Sigmoid colon (tissue), 6 donors: ENCODE measurements at regions not wholly inside any gene's neighbourhood (a gene's known extent, or its start where the extent isn't known, plus 50 kb on each side); places are given as distances from the start of the nearest gene placed in this dataset.
A peak's percentile ranks its signal among the peaks of the same experiment; 100 is the strongest.

Source experiments
- DNase-seq: peaks from one replicate; pipeline ENCODE4 v3.0.0-alpha.2; 2019
- H3K27ac ChIP-seq, 4 donors: fragments of 200-600 bp; sonication (generic); one replicate each; pipeline ENCODE4 v1.5.1; 2016 to 2019; ENCODE audit warnings: mild to moderate bottlenecking in 1 of 4
- H3K27me3 ChIP-seq, 3 donors: fragments of 200-600 bp; sonication (generic); one replicate each; pipeline ENCODE4 v1.5.1; 2019; ENCODE audit warnings: mild to moderate bottlenecking in 1 of 3
- H3K36me3 ChIP-seq, 4 donors: fragments of 200-600 bp; sonication (generic); one replicate each; pipeline ENCODE4 v1.5.1; 2016 to 2019
- H3K4me1 ChIP-seq, 4 donors: fragments of 200-600 bp; sonication (generic); one replicate each; pipeline ENCODE4 v1.5.1; 2017 to 2019
- H3K4me3 ChIP-seq, 4 donors: fragments of 200-600 bp; sonication (generic); one replicate each; pipeline ENCODE4 v1.5.1; 2017 to 2019; ENCODE audit warnings: mild to moderate bottlenecking in 2 of 4, moderate library complexity in 1 of 4
- H3K9me3 ChIP-seq, 4 donors: fragments of 200-600 bp in 3 of 4; sonication (generic) in 3 of 4; one replicate each; pipeline versions ENCODE4 v1.5.1 to v1.6.1; 2013 to 2019
- EP300 ChIP-seq, 4 donors: sonication (generic); formaldehyde crosslinking; IDR thresholded peaks; one replicate each; pipeline ENCODE4 v1.6.1; 2017; ENCODE audit warnings: antibody characterized with exemption in 4 of 4
- POLR2A ChIP-seq, 2 donors: fragments of 450-650 bp; IDR thresholded peaks; one replicate each; pipeline ENCODE4 v1.6.1; 2016; ENCODE audit warnings: antibody characterized with exemption in 2 of 2, mild to moderate bottlenecking in 2 of 2, moderate library complexity in 2 of 2
- POLR2AphosphoS5 ChIP-seq, 4 donors: sonication (generic); formaldehyde crosslinking; IDR thresholded peaks; one replicate each; pipeline ENCODE4 v1.6.1; 2017; ENCODE audit warnings: antibody characterized with exemption in 4 of 4
- WGBS, 2 donors: extraction: QIAGEN DNeasy Blood & Tissue Kit; methylation state at CpG; one replicate each; pipeline ENCODE4 v1.1.7; 2013; 5-methylcytosine and 5-hydroxymethylcytosine counted together
- intact Hi-C: fragments of 100-400 bp; cut with DNase I; formaldehyde crosslinking; loops from one replicate; pipeline ENCODE4 v1.15.1; 2023
- TF ChIP-seq, protein P1 (sequence below), 4 experiments: fragments of 450-650 bp in 3 of 4; fragments of 200-600 bp in 1 of 4; IDR thresholded peaks; one replicate each; pipeline ENCODE4 v1.5.1; 2016 to 2019; ENCODE audit warnings: antibody characterized with exemption in 4 of 4, mild to moderate bottlenecking in 3 of 4, moderate library complexity in 2 of 4
- donor health status: healthy with polysubstance abuse.
- donor health status: healthy.

DNA sequence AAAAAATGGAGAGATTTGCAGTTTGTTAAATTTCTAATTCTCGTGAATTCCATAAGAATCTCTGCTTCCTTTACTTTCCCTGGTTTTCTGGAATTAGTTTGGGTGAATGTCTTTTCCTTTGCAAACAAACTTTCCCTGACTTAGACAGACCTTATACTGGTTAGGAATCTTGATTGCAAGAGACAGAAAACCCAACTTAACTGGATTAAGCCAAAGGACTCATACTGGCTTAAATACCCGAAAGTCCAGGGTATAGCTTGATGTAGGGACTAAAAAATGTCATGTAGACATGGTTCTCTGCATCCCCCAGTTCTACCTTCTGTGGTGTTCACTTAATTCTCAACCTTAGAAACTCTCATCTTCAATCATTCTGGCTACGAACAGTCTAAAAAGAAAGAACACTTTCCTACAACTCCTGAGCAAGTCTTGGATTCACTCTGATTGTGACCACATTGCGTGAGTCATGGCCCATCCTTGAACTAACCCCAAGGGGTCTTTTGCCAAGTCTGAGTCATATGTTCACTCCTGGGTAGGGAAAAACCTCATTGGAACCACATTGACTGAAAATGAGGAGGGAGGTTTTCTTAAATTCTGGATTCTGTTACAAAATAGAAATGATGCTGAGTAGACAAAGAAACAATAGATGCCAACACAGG lies 136.0 kb upstream of the DAZL start:
- peaks cover 0 to 3% (median 0%) of the 10 kb centered on the region in 4 donors for H3K9me3 ChIP-seq
- H3K4me3 ChIP-seq = no peak overlapping the region
- DNase-seq = peak; percentile 69
- no peaks in the 10 kb centered on the region for H3K27me3 ChIP-seq
- TF ChIP-seq, protein P1, sequence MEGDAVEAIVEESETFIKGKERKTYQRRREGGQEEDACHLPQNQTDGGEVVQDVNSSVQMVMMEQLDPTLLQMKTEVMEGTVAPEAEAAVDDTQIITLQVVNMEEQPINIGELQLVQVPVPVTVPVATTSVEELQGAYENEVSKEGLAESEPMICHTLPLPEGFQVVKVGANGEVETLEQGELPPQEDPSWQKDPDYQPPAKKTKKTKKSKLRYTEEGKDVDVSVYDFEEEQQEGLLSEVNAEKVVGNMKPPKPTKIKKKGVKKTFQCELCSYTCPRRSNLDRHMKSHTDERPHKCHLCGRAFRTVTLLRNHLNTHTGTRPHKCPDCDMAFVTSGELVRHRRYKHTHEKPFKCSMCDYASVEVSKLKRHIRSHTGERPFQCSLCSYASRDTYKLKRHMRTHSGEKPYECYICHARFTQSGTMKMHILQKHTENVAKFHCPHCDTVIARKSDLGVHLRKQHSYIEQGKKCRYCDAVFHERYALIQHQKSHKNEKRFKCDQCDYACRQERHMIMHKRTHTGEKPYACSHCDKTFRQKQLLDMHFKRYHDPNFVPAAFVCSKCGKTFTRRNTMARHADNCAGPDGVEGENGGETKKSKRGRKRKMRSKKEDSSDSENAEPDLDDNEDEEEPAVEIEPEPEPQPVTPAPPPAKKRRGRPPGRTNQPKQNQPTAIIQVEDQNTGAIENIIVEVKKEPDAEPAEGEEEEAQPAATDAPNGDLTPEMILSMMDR (IDR thresholded peaks at IDR 0.05) = no peak
- TF ChIP-seq POLR2AphosphoS5 (IDR thresholded peaks at IDR 0.05) = peak in 1 of 4 donors; percentile 7
- intact Hi-C loops = no loop called here
- H3K4me1 ChIP-seq = no peaks in the 10 kb centered on the region
- no peak overlapping the region for H3K27ac ChIP-seq
- 78 to 83% methylated on average over 4 of the region's 4 CpGs for WGBS, 2 donors
- H3K36me3 ChIP-seq = no peaks in the 10 kb centered on the region

DNA sequence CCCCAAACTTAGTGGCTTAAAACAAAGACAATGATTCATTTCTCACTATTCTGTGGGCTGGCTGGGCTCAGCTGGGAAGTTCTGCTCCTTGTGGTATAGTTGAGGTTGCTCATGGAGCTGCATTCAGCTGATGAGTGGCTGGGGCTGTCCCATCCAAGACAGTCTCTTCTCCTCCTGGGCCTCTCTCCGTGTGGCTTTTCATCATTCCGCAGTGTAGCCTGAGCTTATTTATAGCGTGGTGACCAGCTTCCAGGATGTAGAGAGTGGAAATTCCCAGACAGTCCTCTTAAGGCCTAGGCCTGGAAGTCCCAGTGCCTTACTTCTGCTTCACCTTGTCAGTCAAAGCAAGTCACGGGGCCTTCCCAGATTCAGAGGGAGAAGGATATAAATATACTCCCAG lies 136.7 kb upstream of the DAZL start:
- intact Hi-C loops = no loop called here
- no peaks in the 10 kb centered on the region for H3K36me3 ChIP-seq
- H3K4me1 ChIP-seq = no peaks in the 10 kb centered on the region
- WGBS, 2 donors = 82 to 85% methylated on average over 4 of the region's 4 CpGs
- TF ChIP-seq POLR2A (IDR thresholded peaks at IDR 0.05) (no peak), EP300 (IDR thresholded peaks at IDR 0.05) (no peak), POLR2AphosphoS5 (IDR thresholded peaks at IDR 0.05) (no peak)
- TF ChIP-seq, protein P1 (IDR thresholded peaks at IDR 0.05) = no peak
- no peak overlapping the region for H3K27ac ChIP-seq
- DNase-seq = no peak
- peaks cover 0 to 3% (median 0%) of the 10 kb centered on the region in 4 donors for H3K9me3 ChIP-seq
- no peak overlapping the region for H3K4me3 ChIP-seq
- no peaks in the 10 kb centered on the region for H3K27me3 ChIP-seq

DNA sequence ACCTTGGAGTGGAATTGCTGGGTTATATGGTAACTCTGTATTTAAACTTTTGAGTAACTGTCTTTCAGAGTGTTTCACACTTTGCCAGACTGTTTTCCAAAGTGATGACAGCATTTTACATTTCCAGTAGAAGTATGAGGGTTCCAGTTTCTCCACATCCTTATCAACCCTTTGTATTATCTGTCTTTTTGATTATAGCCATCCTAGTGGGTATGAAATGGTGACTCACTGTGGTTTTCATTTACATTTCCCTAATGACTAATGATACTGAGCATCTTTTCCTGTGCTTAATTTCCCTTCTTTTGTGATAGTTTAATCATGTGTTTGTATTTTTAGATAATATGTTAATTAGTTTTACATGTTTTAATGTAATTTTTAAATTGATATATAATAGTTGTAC lies 138.1 kb upstream of the DAZL start:
- no peak for DNase-seq
- intact Hi-C loops = no loop called here
- H3K9me3 ChIP-seq = peaks cover 0 to 3% (median 0%) of the 10 kb centered on the region in 4 donors

DNA sequence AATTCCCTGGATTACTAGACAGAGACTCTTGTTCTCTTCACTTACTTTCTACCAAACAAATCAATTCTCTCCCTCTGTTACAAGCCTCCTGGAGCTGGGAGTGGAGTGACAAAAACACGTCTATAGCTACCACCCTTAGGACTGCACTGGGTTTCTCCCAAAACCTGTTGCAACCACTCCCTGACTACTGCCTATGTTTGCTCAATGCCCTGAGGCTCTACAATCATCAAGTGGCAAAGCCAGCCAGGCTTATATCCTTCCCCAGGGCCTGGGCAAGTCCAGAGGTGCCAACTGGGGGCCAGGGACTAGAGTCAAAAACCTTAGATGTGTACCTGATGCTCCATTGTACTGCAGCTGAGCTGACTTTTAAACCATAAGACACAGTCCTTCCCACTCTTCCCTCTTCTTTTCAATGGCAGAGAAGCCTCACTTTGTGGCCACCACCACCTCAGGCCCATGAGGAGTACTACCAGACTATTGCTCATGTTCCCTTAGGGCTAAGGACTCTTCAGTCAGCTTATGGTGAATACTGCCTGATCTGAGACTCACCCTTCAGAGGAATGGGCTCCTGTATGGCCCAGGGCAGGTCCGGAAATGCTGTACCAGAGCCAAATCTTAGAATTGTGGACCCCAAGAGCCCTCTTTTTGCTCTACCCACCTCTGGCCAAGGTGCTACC lies 125.4 kb upstream of the PLCL2 start:
- Histone ChIP-seq H3K4me1 (no peaks in the 10 kb centered on the region), H3K36me3 (no peaks in the 10 kb centered on the region), H3K9me3 (no peaks in the 10 kb centered on the region), H3K27ac (no peak overlapping the region), H3K4me3 (no peak overlapping the region), H3K27me3 (no peaks in the 10 kb centered on the region)
- TF ChIP-seq, protein P1 (IDR thresholded peaks at IDR 0.05) = no peak
- TF ChIP-seq EP300 (IDR thresholded peaks at IDR 0.05) = no peak
- TF ChIP-seq POLR2AphosphoS5 (IDR thresholded peaks at IDR 0.05) = no peak
- no peak for TF ChIP-seq POLR2A (IDR thresholded peaks at IDR 0.05)
- intact Hi-C loops = no loop called here
- DNase-seq = no peak
- 83 to 91% methylated on average over 2 of the region's 2 CpGs for WGBS, 2 donors

More for the DNA sequence above, 138.1 kb upstream of the DAZL start:
- Histone ChIP-seq H3K27ac (no peak overlapping the region), H3K4me1 (no peaks in the 10 kb centered on the region), H3K4me3 (no peak overlapping the region), H3K27me3 (no peaks in the 10 kb centered on the region), H3K36me3 (no peaks in the 10 kb centered on the region)
- no peak for TF ChIP-seq POLR2A (IDR thresholded peaks at IDR 0.05)
- TF ChIP-seq EP300 (IDR thresholded peaks at IDR 0.05) = no peak

DNA sequence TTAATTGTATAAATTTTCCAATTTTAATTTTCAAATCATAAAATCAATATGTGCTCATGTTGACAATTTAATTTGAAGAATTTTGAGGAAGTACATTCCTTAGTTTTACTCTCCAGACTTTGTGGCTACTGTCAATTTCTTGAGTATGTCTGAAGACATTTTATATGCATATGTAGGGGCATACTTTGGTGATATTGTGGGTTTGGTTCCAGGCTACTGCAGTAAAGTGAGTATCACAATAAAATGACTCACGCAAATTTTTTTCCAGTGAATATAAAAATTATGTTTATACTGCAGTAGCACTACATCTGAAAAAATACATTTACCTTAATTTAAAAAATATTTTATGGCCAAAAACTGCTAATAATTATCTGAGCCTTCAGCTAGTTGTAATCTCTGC lies 123.2 kb upstream of the PLCL2 start:
- Histone ChIP-seq H3K4me3 (no peak overlapping the region), H3K36me3 (no peaks in the 10 kb centered on the region), H3K27ac (no peak overlapping the region), H3K27me3 (no peaks in the 10 kb centered on the region), H3K9me3 (no peaks in the 10 kb centered on the region), H3K4me1 (no peaks in the 10 kb centered on the region)
- TF ChIP-seq EP300 (IDR thresholded peaks at IDR 0.05) (no peak), POLR2AphosphoS5 (IDR thresholded peaks at IDR 0.05) (no peak)
- WGBS, 2 donors = 92 to 93% methylated on average over 1 of the region's 1 CpG
- intact Hi-C loops = no loop called here
- DNase-seq = no peak
